Amygdala (tissue), 56 donors: ENCODE measurements at regions not wholly inside any gene's neighbourhood (a gene's known extent, or its start where the extent isn't known, plus 50 kb on each side); places are given as distances from the start of the nearest gene placed in this dataset.

Experiments used
- DNase-seq, 56 donors: peaks; one replicate each; lab custom pipeline; 2025; lab: John Stamatoyannopoulos, UW

DNA sequence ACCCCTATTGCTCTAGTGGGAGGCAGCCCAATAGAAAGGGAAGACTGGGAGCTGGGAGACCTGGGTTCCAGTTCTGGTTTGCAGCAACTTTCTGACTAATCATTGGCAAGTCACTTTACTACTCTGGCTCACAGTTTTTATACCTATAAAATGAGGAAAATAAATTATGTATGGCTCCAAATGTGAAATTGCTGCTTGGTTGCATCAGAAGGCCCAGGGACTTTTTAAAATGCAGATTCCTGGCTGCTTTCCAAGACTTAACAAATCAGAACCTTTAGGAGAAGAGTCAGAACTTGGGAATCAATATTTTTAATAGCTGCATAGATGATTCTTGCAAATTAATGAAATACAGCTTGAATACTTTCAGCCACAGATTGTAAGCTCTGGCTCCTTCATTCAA is 943.9 kb downstream of the EPHA4 start:
- no peak for DNase-seq

GRCh38 chr2:220641137-220641536 is 931.0 kb downstream of the EPHA4 start:
- DNase-seq = no peak

DNA sequence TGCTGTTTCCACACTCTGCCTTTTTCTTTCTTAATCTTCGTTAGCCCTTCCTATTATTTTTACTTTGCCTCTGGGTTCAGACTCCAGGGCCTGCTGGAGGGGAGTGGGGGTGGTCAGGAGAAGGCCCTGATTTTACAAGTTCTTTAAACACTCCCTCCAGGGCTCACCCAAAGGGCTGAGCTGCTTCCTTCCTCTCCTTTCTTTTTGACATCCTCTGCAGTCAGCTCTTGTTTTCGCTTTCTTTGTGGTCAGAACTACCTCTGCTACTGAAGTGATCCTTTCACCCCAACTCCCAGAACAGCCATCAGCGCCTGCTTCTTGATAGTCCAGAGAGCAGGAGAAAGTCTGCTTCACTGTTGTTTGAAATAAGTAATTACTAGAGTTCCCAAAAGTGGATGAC is 925.7 kb downstream of the EPHA4 start:
- no peak for DNase-seq

DNA sequence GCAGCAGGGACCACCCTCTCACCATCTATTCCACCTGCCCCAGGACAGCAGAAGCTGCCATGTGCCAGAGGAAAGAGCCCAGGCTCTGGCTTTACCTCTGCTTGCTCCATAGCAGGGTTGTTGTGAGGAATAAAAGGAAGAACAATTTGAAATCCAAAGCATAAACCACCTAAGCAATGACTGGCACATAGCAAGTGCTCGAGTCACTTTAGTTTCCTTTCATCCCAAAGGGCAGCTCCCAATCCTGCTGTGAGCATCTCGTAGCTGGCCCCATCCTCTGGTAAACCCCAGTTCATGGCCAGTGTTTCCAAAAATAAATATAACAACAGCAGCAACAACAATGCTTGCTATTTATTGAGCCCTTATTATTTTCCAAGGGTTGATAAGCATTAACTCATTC is 923.5 kb downstream of the EPHA4 start:
- no peak for DNase-seq

DNA sequence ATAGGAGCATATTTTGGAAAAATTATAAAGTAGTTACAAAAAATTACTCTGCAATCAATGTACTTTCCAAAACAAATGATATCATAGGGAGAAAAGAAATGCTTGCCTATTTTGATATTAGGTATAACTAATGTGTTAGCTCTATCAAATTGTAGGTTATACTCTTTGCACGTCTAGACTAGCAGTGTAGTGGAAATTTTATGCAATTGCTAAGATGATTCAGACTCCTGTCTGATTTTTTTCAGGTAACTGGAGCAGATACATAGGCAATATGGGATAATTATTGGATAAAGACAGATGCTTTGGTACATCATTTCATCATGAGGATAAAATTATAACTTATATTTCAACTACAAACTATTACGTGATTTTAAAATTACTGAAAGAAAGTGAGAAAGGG is 918.3 kb downstream of the EPHA4 start:
- DNase-seq = no peak

GRCh38 chr2:220654322-220654721 is 917.8 kb downstream of the EPHA4 start:
- DNase-seq = no peak

- no peak for DNase-seq
Measured at GRCh38 chr2:220660277-220661145, 911.6 kb downstream of the EPHA4 start.

GRCh38 chr2:220662431-220662830 is 909.7 kb downstream of the EPHA4 start:
- no peak for DNase-seq

GRCh38 chr2:220663065-220663464 is 909.0 kb downstream of the EPHA4 start:
- DNase-seq = no peak

DNA sequence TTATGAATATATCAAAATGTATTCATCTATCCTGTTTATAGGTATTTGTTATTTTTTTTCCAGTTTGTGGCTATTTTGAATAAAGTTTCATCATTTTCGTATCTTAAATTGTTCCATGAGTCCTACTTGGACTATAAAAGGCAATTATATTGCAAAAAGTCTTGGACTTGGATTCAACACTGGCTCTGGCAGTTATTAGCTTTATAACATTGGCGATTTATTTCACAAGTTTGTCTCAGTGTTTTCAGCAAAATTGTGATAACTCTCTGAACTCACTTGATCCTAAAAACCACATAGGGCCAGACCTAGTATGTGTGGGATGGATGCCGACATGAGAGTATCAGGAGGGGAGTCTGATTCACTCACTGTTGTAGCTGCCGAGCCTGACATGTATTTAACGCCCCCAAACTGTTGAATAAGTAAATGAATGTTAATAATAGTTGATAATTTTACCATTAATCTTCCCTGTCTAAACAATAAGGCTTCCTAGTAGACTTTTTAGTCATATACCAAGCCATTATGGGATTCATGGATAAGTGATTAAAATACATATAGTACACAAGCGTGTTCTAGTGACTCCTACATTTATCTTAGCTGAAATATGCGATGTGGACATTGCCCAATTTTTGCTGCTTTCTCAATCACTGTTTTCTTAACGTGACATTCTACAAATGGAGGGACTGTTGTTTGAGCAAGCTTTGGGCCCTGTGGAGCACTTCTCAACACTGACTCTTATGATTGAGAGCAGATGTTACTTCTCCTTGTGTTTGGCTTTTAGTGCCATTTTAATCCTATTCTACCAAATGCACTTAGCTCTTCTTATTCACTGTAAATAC is 907.6 kb downstream of the EPHA4 start:
- DNase-seq = no peak

DNA sequence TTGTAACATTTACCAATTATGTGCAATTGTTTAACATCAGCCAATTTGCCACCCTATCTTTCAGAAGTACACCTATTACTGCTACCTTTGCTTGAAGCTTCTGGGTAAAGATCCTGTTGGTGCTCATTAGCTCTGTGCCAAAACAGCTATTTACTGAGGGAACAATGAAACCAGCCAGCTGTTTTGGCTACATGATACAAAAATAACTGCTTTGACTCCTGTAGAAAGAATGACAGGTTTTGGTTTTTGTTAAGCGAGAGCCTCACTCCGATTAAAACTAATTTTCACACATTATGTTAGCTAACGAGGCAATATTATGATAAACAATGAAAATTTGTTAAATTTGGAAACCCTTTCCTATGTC is 907.0 kb downstream of the EPHA4 start:
- no peak for DNase-seq

- no peak for DNase-seq
Measured at GRCh38 chr2:220669324-220669723, 902.8 kb downstream of the EPHA4 start.

- no peak for DNase-seq
Measured at GRCh38 chr2:220670511-220670910, 901.6 kb downstream of the EPHA4 start.

DNA sequence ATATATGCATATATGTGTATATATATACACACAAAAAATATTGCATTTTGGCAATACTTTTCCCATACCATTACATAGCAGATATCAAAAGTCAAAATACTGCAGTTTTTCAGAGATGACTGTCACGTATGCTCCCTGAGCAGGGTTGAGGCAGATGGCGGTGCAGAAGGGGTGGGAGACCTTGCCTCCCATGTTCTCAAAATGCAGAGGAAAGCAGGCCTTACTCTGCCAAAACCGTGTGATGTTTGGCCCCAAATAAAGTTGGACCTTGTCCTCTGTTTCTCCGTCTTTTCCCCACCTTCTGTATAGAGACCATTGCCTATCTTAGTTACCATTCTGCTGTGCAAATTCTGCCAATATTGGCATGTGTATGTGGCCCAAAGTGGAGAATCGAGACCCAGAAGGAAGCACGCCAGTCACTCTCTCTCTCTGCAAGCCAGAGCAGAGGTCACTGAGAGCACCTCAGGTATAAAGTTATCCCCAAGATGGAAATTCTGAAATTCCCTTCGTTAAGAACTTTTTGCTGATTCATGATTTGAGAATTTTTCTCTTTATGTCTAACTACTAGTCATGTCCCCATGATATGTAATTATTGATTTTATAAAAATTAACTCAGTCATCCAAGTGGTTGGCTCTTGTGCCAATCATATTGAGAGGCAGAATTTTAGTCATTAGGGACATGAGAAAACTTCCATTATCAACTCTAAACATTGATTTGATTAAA is 898.8 kb downstream of the EPHA4 start:
- no peak for DNase-seq

- DNase-seq = no peak
Measured at GRCh38 chr2:220674033-220674432, 898.1 kb downstream of the EPHA4 start.

DNA sequence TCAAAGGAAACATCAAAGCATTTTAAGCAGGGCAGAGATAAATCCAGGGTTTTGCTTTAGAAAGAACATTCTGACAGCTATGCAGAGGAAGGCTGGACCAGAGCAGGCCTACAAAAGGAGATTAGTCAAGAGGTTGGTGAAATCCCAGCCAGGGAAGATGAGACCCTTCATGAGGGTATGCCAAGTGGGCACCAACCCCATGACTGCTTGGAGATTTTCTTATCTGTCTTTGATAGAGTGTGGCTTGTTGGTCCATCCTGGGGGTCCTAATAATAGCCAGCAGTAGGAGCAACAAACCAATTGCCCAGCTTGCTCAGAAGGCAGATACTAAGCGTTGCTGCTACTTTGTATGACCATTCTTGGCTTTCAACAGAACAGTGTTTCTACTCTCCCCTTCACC is 895.4 kb downstream of the EPHA4 start:
- DNase-seq = no peak

DNA sequence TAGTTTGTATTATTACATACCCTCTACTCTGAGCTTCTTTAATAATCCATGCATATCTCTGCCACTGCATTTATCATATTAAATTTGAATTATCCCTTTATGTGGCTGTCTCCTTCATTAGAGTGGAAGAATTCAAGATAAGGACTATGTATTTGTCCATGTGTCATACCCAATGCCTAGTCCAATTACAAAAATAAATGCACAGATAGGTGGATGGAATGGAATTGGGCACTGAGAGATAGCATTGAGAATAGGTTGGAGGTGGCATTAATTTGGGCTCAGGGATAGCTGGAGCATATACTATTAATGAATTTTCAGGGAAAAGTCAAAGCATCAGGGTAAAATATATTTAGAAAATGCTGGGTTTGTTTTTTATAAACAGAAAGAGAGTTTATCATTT is 893.2 kb downstream of the EPHA4 start:
- DNase-seq = no peak

DNA sequence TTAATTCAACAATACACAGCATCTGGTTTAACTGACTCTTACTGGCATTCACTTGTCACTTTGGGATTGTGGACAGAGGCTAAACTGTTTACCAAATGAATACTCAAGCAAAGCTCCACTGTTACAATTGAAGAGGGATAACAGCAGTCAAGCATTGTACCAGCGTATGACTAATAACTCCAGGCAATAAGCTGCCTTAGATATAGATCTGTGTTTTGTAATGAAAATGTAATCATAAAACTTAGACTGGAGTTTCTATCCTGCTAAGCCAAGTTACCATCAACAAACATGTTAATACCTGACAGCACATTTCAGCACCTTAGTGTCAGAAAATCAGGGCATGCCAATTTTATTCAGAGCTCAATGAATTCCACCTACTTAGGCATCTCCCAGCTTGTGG is 889.5 kb downstream of the EPHA4 start:
- DNase-seq = no peak

- DNase-seq = no peak
Measured at GRCh38 chr2:220684099-220684498, 888.0 kb downstream of the EPHA4 start.

DNA sequence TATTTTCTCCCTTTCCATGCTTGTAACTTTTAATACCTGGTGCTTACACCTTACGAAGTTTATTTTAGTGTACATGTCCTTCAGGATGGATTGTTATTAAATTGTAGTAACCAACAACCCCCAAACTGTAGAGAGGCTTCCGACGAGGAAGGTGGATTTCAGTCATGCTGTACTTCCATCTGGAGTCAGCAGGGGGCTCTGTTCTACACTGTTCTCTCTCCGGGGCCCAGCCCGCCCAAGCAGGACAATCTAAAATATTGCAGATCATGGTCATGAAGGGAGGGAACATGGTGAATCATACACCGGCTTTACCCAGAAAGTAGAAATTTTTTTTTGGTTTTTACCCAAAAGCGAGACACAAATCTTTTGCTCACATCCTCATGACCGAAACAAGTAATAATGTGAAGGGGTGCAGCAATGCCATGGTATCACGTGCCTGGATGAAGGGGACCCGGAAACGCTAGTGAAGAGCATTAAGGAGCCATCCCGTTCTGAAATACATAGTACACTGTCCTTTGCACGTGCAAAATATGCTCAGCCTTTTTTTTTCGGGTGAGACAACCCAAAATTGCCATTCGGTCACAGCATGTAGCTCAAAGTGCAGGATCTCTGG is 884.8 kb downstream of the EPHA4 start:
- DNase-seq = peak in 44 of 56 donors; percentile 0 to 77 (median 12)
